Naive thymus-derived CD8-positive, alpha-beta T cell (primary cell): ENCODE measurements at regions not wholly inside any gene's neighbourhood (a gene's known extent, or its start where the extent isn't known, plus 50 kb on each side); places are given as distances from the start of the nearest gene placed in this dataset.

ENCODE experiments used
- ATAC-seq, 2 donors: fragments of 150-1000 bp; cut with Tn5 transposase in 1 of 2; sonication (Bioruptor Pico), chemical (Tn5 transposase) in 1 of 2; 1 replicate in 1 of 2; 2 replicates in 1 of 2; pipeline ENCODE4 v1.10.0; 2021; ENCODE audit warnings: mild to moderate bottlenecking in 2 of 2, moderate library complexity in 2 of 2
- POLR2A ChIA-PET: fragments of 350-600 bp; sonication (Branson Sonifier 250); formaldehyde crosslinking; loops from one replicate; lab custom pipeline; 2021; ENCODE audit warnings: antibody characterized with exemption; lab: Charles Lee
- DNase-seq, 10 donors: peaks; one replicate each; pipeline versions ENCODE4 v3.0.0 to v3.0.0-alpha.2; 2020 to 2022
- H3K27ac Mint-ChIP-seq, 10 donors: one replicate each; pipeline ENCODE4 v1.8.0; 2020 to 2022; ENCODE audit warnings: mild to moderate bottlenecking in 10 of 10, mixed read lengths in 10 of 10, moderate library complexity in 4 of 10, inconsistent platforms in 1 of 10
- H3K27me3 Mint-ChIP-seq, 5 donors: one replicate each; pipeline ENCODE4 v1.8.0; 2021 to 2022; ENCODE audit warnings: mixed read lengths in 5 of 5
- H3K36me3 Mint-ChIP-seq, 3 donors: one replicate each; pipeline ENCODE4 v1.8.0; 2020 to 2022; ENCODE audit warnings: mixed read lengths in 3 of 3, mild to moderate bottlenecking in 2 of 3, inconsistent platforms in 1 of 3
- H3K4me1 Mint-ChIP-seq, 4 donors: one replicate each; pipeline ENCODE4 v1.8.0; 2021 to 2022; ENCODE audit warnings: mixed read lengths in 4 of 4
- H3K4me3 Mint-ChIP-seq, 10 donors: one replicate each; pipeline ENCODE4 v1.8.0; 2020 to 2022; ENCODE audit warnings: mild to moderate bottlenecking in 10 of 10, mixed read lengths in 10 of 10, moderate library complexity in 6 of 10, inconsistent platforms in 1 of 10
- H3K9me3 Mint-ChIP-seq, 9 donors: one replicate each; pipeline ENCODE4 v1.8.0; 2020 to 2022; ENCODE audit warnings: mixed read lengths in 9 of 9, mild to moderate bottlenecking in 3 of 9, inconsistent platforms in 1 of 9, moderate library complexity in 1 of 9

GRCh38 chr6:4460586-4461475 is 315.4 kb upstream of the CDYL start:
- ATAC-seq (no peak), DNase-seq (no peak)
- peaks cover 0 to 3% (median 0%) of the 10 kb centered on the region in 9 donors for H3K9me3 Mint-ChIP-seq
- H3K27me3 Mint-ChIP-seq = peaks cover 0 to 16% (median 9%) of the 10 kb centered on the region in 5 donors
- no peak overlapping the region for H3K4me3 Mint-ChIP-seq
- no peaks in the 10 kb centered on the region for H3K4me1 Mint-ChIP-seq
- no peaks in the 10 kb centered on the region for H3K36me3 Mint-ChIP-seq
- POLR2A ChIA-PET = no interaction called here
- peak overlapping the region in 1 of 10 donors; percentile 57 for H3K27ac Mint-ChIP-seq

GRCh38 chr6:4459996-4460395 is 316.2 kb upstream of the CDYL start:
- H3K36me3 Mint-ChIP-seq = no peaks in the 10 kb centered on the region
- peaks cover 0 to 3% (median 0%) of the 10 kb centered on the region in 9 donors for H3K9me3 Mint-ChIP-seq
- H3K27ac Mint-ChIP-seq = no peak overlapping the region
- ATAC-seq (no peak), DNase-seq (no peak)
- no peak overlapping the region for H3K4me3 Mint-ChIP-seq
- H3K4me1 Mint-ChIP-seq = no peaks in the 10 kb centered on the region
- POLR2A ChIA-PET = no interaction called here
- peaks cover 0 to 21% (median 9%) of the 10 kb centered on the region in 5 donors for H3K27me3 Mint-ChIP-seq

- ATAC-seq = no peak
- Mint-ChIP-seq H3K4me3 (no peak overlapping the region), H3K27me3 (peaks cover under 1 to 28% (median 9%) of the 10 kb centered on the region in 5 donors), H3K4me1 (no peaks in the 10 kb centered on the region), H3K9me3 (peaks cover 0 to 3% (median 0%) of the 10 kb centered on the region in 9 donors), H3K36me3 (no peaks in the 10 kb centered on the region), H3K27ac (no peak overlapping the region)
- DNase-seq = no peak
- POLR2A ChIA-PET = no interaction called here
Observed at GRCh38 chr6:4459032-4459431, 317.2 kb upstream of the CDYL start.

- peaks cover 0 to 17% (median 4%) of the 10 kb centered on the region in 9 donors for H3K9me3 Mint-ChIP-seq
- no peak overlapping the region for H3K27ac Mint-ChIP-seq
- POLR2A ChIA-PET = no interaction called here
- H3K27me3 Mint-ChIP-seq = peaks cover 11 to 58% (median 19%) of the 10 kb centered on the region in 5 donors
- ATAC-seq (no peak), DNase-seq (no peak)
- no peak overlapping the region for H3K4me3 Mint-ChIP-seq
- peaks cover 0 to 7% (median 2%) of the 10 kb centered on the region in 3 donors for H3K36me3 Mint-ChIP-seq
- peaks cover 0 to 5% (median 0%) of the 10 kb centered on the region in 4 donors for H3K4me1 Mint-ChIP-seq
Observed at GRCh38 chr6:4451718-4452117, 316.3 kb upstream of the ECI2 start.

GRCh38 chr6:4451081-4451480 is 315.7 kb upstream of the ECI2 start:
- POLR2A ChIA-PET = no interaction called here
- DNase-seq = no peak
- peaks cover 0 to 7% (median 2%) of the 10 kb centered on the region in 3 donors for H3K36me3 Mint-ChIP-seq
- peaks cover 0 to 5% (median 0%) of the 10 kb centered on the region in 4 donors for H3K4me1 Mint-ChIP-seq
- H3K9me3 Mint-ChIP-seq = peaks cover 0 to 17% (median 4%) of the 10 kb centered on the region in 9 donors
- no peak overlapping the region for H3K4me3 Mint-ChIP-seq
- no peak overlapping the region for H3K27ac Mint-ChIP-seq
- H3K27me3 Mint-ChIP-seq = peaks cover 11 to 58% (median 19%) of the 10 kb centered on the region in 5 donors
- no peak for ATAC-seq

- Mint-ChIP-seq H3K4me1 (peaks cover 0 to 5% (median 0%) of the 10 kb centered on the region in 4 donors), H3K36me3 (peaks cover 0 to 7% (median 2%) of the 10 kb centered on the region in 3 donors), H3K4me3 (no peak overlapping the region), H3K27ac (no peak overlapping the region), H3K9me3 (peaks cover 0 to 17% (median 4%) of the 10 kb centered on the region in 9 donors), H3K27me3 (peaks cover 12 to 58% (median 19%) of the 10 kb centered on the region in 5 donors)
- DNase-seq (no peak), ATAC-seq (no peak)
- POLR2A ChIA-PET = no interaction called here
Observed at GRCh38 chr6:4450237-4450636, 314.9 kb upstream of the ECI2 start.

- peaks cover 0 to 7% (median 2%) of the 10 kb centered on the region in 3 donors for H3K36me3 Mint-ChIP-seq
- H3K27ac Mint-ChIP-seq = no peak overlapping the region
- peaks cover 0 to 5% (median 0%) of the 10 kb centered on the region in 4 donors for H3K4me1 Mint-ChIP-seq
- DNase-seq (no peak), ATAC-seq (no peak)
- H3K27me3 Mint-ChIP-seq = peaks cover 12 to 49% (median 18%) of the 10 kb centered on the region in 5 donors
- no peak overlapping the region for H3K4me3 Mint-ChIP-seq
- POLR2A ChIA-PET = no interaction called here
- H3K9me3 Mint-ChIP-seq = peaks cover 0 to 17% (median 4%) of the 10 kb centered on the region in 9 donors
Observed at GRCh38 chr6:4449409-4449808, 314.0 kb upstream of the ECI2 start.

GRCh38 chr6:4448841-4449240 is 313.5 kb upstream of the ECI2 start:
- H3K36me3 Mint-ChIP-seq = peaks cover 0 to 7% (median 2%) of the 10 kb centered on the region in 3 donors
- peaks cover 0 to 17% (median 4%) of the 10 kb centered on the region in 9 donors for H3K9me3 Mint-ChIP-seq
- POLR2A ChIA-PET = no interaction called here
- no peak overlapping the region for H3K4me3 Mint-ChIP-seq
- H3K4me1 Mint-ChIP-seq = peaks cover 0 to 5% (median 0%) of the 10 kb centered on the region in 4 donors
- no peak overlapping the region for H3K27ac Mint-ChIP-seq
- DNase-seq (no peak), ATAC-seq (no peak)
- peaks cover 12 to 44% (median 12%) of the 10 kb centered on the region in 5 donors for H3K27me3 Mint-ChIP-seq

- POLR2A ChIA-PET = no interaction called here
- peaks cover 0 to 5% (median 0%) of the 10 kb centered on the region in 4 donors for H3K4me1 Mint-ChIP-seq
Observed at GRCh38 chr6:4447639-4448330, 312.4 kb upstream of the ECI2 start.

GRCh38 chr6:4446982-4447381 is 311.6 kb upstream of the ECI2 start:
- H3K4me1 Mint-ChIP-seq = peaks cover 0 to 5% (median 0%) of the 10 kb centered on the region in 4 donors

More at GRCh38 chr6:4447639-4448330, 312.4 kb upstream of the ECI2 start:
- Mint-ChIP-seq H3K27me3 (peaks cover 9 to 39% (median 12%) of the 10 kb centered on the region in 5 donors), H3K4me3 (no peak overlapping the region), H3K9me3 (peaks cover 0 to 17% (median 4%) of the 10 kb centered on the region in 9 donors), H3K27ac (peak overlapping the region in 1 of 10 donors; percentile 76), H3K36me3 (peaks cover 0 to 7% (median 2%) of the 10 kb centered on the region in 3 donors)
- DNase-seq (no peak), ATAC-seq (no peak)

GRCh38 chr6:4441981-4442434 is 306.6 kb upstream of the ECI2 start:
- Mint-ChIP-seq H3K4me3 (no peak overlapping the region), H3K4me1 (peaks cover 0 to 3% (median 0%) of the 10 kb centered on the region in 4 donors), H3K36me3 (no peaks in the 10 kb centered on the region), H3K9me3 (no peaks in the 10 kb centered on the region), H3K27ac (no peak overlapping the region), H3K27me3 (peaks cover 0 to 7% (median 0%) of the 10 kb centered on the region in 5 donors)
- POLR2A ChIA-PET = no interaction called here
- ATAC-seq (no peak), DNase-seq (no peak)

More at GRCh38 chr6:4446982-4447381, 311.6 kb upstream of the ECI2 start:
- Mint-ChIP-seq H3K4me3 (no peak overlapping the region), H3K9me3 (peaks cover 0 to 15% (median 3%) of the 10 kb centered on the region in 9 donors), H3K27ac (no peak overlapping the region), H3K36me3 (peaks cover 0 to 7% (median 2%) of the 10 kb centered on the region in 3 donors), H3K27me3 (peaks cover 9 to 39% (median 12%) of the 10 kb centered on the region in 5 donors)
- no peak for DNase-seq
- ATAC-seq = no peak
- POLR2A ChIA-PET = no interaction called here

- H3K4me3 Mint-ChIP-seq = no peak overlapping the region
- H3K4me1 Mint-ChIP-seq = no peaks in the 10 kb centered on the region
- H3K36me3 Mint-ChIP-seq = no peaks in the 10 kb centered on the region
- no peak overlapping the region for H3K27ac Mint-ChIP-seq
- ATAC-seq (no peak), DNase-seq (no peak)
- no peaks in the 10 kb centered on the region for H3K9me3 Mint-ChIP-seq
- POLR2A ChIA-PET = no interaction called here
- peaks cover 0 to 5% (median 4%) of the 10 kb centered on the region in 5 donors for H3K27me3 Mint-ChIP-seq
Observed at GRCh38 chr6:4439159-4439558, 303.8 kb upstream of the ECI2 start.
